COR-L47 (cell line): ENCODE measurements at regions not wholly inside any gene's neighbourhood (a gene's known extent, or its start where the extent isn't known, plus 50 kb on each side); places are given as distances from the start of the nearest gene placed in this dataset.
"Not testable (repeated sequence)": the region's sequence is repeated elsewhere in the genome, so short reads cannot be mapped to it uniquely, and the experiment has no call there.

Experiments used
- DNase-seq: peaks from one replicate; lab custom pipeline; 2025; lab: John Stamatoyannopoulos, UW

DNA sequence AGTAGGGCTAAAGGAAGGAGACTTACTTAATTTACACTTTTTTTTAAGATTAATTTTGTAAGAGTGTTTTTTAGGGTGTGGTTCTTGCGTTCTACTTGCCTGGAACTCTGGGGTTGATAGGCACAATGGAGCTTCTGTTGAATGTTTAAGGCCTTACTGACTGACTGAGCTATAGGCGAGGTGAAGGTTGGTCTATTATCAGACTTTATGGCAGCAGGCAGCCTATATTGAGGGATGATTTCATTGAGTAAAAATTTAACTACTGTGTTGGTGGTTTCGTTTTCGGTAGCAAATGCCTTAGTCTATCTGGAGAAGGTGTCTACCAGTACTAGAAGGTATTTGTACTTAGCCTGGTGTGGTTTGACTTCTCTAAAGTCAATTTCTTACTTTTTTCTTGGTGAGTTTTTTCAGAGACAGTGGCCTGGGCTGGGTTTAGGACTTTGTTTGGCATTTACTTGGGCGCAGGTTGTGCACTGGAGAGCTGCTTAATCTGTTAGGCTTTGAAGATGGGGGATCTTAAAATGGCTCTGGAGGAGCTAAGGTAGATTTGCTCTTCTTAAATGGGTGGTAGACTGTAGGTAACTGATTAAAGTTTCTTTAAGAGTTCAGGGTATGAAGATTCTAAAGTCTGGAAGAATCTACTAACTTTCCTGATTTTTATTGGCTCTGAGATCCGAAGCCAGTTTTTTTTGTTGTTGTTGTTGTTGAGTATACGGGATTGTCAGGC, 164.5 kb upstream of the CCZ1B start:
- not testable (repeated sequence) for DNase-seq

DNA sequence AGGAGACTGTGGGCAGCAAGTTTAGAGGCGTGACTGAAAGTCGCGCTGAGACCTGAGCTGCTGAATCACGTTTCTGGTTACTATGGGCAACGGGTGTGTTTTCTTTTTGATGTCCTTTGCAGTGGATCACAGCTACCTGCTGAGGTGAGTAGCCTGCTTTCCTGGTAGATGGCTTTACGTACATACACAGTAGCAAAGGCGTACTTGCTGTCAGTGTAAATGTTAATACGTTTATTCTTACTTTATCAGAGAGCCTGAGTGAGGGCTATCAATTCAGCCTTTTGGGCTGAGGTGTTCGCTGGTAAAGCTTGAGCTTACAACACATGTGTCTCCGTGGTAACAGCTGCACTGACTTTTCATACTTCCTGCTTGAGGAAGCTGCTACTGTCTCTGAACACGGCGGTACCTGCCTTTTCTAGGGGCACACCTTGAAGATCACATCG, 165.1 kb upstream of the CCZ1B start:
- peak; percentile 37 for DNase-seq

DNA sequence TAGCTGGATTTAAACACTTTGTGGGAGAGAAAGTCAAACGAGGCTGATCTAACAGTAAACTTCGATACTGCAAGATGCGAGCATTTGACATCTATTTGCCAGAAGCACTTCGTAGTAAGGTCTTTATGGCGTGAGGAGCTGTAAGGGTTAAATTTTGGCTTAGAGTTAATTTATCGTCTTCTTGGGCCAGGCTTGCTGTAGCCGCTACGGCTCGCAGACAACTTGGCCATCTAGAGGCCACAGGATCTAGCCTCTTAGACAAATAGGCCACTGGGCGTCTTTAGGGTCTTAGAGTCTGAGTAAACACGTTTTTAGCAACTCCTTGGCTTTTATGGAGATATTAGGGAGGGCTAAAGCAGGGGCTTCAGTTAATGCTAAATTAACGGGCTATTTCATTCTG, 165.6 kb upstream of the CCZ1B start:
- DNase-seq: not testable (repeated sequence)

DNA sequence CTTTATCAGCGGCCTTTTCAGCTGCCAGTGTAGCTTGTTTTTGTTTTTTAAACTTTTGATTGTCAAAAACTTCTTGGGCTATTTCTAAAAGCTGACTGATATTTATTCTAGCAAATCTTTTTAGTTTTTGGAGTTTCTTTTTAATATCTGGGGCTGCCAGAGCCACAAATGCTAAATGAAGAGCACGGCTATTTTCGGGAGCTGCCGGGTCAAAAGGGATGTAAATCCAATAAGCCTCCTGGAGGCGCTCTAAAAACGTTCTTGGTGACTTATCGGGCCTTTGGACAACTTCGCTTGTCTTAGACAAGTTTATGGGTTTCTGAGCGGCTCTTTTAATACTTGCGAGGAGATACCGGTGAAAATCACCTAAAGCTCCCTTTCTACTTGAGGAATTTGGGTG, 166.1 kb upstream of the CCZ1B start:
- DNase-seq: not testable (repeated sequence)

DNA sequence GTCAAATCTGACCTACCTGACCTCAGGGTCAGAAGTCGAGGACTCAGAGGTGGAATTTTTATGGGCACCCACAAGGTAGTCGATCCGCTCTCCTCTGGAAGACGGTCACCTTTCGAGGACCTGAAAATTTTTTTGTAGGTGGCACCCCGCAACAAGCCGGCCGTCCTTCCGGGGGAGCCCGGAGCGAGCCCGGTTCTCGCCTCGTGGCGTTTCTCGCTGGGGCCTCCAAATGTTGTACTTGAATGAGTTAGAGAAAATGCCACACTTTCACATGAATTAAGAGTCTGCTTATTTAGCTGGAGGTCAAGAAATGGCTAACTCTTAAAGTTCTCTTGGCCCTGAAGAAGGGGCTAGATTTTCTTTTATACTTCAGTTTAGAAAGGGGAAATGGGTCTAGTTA, 169.0 kb upstream of the CCZ1B start:
- DNase-seq: not testable (repeated sequence)

DNA sequence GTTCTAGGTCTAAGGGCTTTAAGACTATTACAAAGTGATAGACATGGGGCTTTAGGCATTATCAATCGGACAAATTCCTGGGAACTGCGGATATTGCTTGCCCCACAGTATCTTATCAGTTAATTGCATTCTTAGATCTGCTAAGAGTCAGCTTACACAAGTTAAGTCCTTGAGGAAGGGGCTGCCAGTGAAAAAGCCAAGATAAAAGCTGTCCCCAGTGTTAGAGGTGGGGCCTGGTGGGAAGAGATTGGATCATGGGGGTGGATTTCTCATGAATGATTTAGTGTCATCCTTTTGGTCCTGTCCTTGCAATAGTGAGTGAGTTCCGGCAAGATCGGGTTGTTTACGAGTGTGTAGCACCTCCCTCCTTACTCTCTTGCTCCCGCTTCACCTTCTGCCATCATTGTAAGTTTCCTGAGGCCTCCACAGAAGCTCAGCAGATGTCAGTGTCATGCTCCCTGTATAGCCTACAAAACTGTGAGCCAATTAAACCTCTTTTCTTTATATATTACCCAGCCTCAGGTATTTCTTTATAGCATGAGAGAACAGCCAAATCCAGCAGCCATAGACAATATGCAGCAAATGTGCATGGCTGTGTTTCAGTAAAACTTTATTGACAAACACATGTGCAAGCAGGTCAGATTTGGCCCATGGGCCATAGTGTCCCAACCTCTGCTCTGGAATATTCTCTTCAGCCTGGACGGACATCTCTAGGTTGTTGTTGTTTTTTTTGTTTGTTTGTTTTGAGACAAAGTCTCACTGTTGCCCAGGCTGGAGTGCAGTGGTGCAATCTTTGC, 169.6 kb upstream of the CCZ1B start:
- DNase-seq: not testable (repeated sequence)

DNA sequence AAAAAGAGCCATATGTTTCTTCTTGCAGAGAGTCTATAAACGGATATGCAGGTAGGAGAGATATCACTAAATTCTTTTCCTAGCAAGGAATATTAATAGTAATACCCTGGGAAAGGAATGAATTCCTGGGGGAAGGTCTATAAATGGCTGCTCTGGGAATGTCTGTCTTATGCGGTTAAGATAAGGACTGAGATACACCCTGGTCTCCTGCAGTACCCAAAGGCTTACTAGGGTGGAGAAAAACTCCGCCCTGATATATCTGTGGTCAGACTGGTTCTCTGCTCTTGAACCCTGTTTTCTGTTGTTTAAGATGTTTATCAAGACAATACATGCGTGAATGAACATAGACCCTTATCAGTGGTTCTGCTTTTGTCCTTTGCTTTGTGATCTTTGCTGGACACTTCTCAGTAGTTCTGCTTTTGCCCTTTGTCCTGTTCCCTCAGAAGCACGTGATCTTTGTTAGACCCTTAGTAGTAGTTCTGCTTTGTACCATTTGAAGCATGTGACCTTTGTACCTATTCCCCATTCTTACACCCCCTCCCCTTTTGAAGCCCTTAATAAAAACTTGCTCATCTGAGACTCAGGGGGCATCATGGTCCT, 173.1 kb upstream of the CCZ1B start:
- not testable (repeated sequence) for DNase-seq

DNA sequence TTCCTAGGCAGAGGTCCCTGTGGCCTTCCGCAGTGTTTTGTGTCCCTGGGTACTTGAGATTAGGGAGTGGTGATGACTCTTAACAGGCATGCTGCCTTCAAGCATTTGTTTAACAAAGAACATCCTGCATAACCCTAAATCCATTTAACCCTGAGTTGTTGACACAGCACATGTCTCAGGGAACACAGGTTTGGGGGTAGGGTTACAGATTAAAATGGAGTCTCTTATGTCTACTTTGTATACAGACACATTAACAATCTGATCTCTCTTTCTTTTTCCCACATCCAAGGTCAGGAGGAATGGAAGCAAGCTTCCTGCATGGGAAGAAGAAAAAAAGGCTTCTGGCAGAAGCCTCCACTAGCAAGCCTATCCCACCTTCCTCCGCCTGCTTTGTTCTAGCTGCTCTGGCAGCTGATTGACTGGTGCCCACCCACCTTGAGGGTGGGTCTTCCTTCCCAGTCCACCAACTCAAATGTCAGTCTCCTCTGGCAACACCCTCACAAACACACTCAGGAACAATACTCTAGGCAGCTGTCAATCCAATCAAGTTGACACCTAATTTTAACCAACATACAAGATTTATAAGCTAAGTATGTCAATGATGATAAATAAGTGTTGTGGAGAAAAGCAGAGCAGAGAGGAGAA, 176.5 kb upstream of the CCZ1B start:
- no peak for DNase-seq

DNA sequence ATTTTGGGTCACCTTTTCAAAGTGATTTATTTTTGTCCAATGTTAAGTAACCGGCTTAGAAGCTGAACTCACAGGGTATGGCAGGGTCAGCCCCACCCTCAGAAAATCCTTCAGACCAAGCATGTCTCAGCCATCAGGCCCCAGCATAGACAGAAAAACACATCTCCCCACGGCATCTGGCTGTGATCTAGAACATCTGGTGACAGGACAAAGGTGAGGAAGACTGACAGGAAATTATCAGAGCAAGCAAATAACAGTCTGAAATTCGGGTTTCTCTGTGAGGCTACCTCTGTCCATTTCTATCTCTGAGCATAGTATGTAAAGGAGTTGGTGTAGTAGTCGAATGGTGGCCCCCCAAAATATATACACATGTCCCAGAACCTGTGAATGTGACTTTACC, 177.0 kb upstream of the C1GALT1 start:
- no peak for DNase-seq

DNA sequence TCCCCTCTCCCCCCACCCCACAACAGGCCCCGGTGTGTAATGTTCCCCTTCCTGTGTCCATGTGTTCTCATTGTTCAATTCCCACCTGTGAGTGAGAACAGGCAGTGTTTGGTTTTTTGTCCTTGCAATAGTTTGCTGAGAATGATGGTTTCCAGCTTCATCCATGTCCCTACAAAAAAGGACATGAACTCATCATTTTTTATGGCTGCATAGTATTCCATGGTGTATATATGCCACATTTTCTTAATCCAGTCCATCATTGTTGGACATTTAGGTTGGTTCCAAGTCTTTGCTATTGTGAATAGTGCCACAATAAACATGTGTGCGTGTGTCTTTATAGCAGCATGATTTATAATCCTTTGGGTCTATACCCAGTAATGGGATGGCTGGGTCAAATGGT, 176.4 kb upstream of the C1GALT1 start:
- DNase-seq: not testable (repeated sequence)

DNA sequence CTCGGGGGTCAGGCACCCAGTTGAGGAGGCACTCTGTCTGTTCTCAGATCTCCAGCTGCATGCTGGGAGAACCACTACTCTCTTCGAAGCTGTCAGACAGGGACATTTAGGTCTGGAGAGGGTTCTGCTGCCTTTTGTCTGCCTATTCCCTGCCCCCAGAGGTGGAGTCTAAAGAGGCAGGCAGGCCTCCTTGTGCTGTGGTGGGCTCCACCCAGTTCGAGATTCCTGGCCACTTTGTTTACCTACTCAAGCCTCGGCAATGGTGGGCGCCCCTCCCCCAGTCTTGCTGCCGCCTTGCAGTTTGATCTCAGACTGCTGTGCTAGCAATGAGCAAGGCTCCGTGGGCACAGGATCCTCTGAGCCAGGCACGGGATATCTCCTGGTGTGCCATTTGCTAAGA, 171.1 kb upstream of the C1GALT1 start:
- not testable (repeated sequence) for DNase-seq

DNA sequence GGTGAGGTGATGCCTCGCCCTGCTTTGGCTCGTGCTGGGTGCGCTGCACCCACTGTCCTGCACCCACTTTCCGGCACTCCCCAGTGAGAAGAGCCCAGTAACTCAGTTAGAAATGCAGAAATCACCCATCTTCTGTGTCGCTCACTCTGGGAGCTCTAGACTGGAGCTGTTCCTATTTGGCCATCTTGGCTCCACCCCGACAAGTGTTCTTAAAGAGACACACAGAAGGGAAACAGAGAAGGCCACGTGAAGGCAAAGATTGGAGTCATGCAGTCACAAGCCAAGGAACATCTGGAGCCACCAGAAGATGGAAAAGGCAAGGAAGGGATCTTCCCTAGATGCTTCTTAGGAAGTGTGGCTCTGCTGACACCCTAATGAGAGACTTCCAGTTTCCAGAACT, 170.6 kb upstream of the C1GALT1 start:
- DNase-seq: not testable (repeated sequence)

DNA sequence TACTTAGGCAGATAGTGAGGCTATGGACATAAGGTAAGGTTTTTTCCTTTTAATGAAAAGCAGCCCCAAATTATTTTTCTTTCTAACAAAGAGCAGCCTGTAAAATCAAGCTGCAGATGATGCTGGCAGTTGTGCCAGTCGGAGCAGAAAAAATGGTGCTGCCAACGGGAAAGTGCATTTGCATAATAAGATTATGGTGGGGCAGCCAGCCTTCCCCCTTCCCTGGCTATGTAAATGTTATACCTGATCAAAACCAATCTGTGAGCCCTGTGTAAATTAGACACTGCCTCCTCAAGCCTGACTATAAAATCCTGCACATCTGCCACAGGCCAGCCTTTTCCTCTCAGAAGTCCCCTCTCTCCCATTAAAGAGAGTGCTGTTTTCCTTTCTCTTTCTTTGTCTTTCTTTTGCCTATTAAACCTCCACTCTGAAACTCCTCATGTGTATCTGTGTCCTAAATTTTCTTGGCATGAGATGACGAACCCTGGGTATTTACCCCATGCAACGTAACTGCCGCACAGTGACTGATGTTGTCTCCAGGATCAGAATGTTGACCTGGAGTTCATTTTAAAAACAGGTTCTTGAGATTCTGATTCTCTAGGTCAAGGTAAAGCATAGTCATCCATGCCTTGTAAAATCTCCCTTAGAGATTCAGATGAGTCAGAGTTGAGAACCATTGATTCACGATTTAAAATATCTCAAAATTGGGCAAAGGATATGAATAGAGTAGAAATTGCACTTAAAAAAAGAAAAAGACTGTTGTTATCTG, 167.3 kb upstream of the C1GALT1 start:
- DNase-seq: no peak

DNA sequence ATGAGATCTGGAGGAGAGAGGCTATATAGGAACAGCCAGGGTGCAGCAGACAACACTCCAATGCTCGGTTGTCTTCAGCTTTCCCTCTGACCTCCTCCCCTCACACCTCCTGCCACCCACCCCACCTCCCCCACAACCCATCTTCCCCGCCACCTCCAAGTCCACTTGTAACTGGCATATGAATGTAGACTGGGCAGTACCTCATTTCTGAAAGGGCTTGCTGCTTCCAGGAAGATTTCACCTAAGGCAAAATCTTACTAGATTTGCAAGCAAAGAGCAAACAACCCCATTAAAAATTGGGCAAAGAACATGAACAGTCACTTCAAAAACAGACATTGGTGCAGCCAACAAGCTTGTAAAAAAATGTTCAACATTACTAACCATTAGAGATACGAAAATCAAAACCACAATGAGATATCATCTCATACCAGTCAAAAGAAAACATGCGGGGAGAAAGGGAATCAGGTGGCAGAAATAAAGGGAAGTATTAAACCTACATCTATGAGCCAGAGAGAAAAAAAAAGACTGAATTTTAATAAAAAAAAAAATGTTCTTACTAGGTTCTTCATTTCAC, 164.6 kb upstream of the C1GALT1 start:
- DNase-seq: no peak

DNA sequence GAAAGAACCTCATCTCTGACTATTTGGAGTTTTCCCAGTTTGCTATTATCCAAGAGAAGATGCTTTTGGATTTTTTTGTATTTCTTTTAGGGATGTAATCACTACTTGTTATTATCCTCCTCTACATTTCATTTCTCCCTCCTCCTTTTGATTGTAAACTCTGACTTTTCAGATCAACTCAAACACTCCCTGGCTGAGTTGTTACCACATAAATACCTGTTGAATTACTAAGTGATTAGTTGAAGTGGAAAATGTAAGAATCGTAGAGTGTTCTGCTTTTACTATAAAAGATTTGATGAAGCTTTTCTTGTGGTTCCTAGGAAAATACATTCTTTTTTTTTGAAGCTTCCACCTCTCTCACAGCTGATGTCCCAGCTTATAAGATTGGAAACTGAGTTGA, 164.1 kb upstream of the C1GALT1 start:
- DNase-seq: no peak

DNA sequence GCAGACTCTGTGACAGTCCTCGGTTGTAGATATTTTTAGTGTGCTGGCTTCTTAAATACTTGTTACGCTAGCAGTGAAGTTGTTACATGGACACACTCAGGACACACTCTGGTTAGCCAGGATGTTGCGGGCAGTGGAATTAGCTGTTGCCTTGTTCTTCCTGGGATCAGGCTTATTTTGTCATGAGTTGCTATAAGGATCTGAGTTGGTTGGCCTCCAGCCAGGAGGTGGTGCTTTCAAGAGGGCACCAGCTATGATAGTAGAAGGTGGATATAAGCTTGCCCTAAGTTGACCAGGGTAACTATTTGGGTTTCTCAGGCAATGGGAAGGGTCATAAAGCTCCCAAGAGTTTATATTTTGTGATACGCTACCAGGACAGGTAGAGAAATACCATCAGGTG, 150.1 kb upstream of the C1GALT1 start:
- no peak for DNase-seq

DNA sequence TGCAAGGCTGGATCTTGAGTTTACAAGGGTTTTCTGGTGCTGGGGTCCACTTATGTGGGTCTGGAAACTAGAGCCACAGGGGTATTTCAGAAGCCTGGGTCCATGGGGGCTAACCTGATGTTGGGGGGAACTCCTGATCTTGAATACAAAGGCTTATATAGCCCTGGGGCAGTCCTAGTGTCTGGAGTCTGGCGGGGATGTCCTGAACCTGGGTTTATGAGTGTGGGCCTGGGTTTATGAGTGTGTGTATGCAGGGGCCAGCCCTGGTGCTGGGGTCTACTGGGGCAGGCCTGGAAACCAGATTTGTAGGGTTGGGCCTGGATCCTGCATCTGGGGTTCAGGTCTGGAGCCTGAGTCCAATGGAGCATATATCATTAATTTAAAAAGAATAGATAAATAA, 146.5 kb upstream of the C1GALT1 start:
- DNase-seq: no peak

DNA sequence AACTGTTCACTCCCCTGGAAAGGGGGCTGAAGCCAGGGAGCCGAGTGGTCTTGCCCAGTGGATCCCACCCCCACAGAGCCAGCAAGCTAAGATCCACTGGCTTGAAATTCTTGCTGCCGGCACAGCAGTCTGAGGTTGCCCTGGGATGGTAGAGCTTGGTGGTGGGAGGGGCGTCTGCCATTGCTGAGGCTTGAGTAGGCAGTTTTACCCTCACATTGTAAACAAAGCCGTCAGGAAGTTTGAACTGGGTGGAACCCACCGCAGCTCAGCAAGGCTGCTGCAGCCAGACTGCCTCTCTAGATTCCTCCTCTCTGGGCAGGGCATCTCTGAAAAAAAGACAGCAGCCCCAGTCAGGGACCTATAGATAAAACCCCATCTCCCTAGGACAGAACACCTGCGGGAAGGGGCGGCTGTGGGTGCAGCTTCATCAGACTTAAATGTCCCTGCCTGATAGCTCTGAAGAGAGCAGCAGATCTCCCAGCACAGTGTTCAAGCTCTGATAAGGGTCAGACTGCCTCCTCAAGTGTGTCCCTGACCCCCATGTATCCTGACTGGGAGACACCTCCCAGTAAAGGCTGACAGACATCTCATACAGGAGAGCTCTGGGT, 140.0 kb upstream of the C1GALT1 start:
- not testable (repeated sequence) for DNase-seq

DNA sequence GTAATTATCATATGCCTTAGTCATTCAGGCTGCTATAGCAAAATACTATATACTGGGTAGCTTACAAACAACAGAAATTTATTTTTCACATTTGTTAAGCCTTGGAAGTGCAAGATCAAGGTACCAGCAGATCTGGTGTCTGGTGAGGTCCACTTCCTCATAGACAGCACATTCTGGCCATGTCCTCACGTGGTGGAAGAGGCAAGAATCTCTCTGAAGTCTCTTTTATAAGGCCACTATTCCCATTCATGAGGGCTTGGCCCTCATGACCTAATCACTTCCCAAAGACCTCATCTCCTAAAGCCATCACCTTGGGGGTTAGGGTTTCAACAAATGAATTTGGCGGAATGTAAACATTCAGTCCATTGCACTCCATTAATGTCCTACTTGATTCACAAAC, 137.5 kb upstream of the C1GALT1 start:
- no peak for DNase-seq

DNA sequence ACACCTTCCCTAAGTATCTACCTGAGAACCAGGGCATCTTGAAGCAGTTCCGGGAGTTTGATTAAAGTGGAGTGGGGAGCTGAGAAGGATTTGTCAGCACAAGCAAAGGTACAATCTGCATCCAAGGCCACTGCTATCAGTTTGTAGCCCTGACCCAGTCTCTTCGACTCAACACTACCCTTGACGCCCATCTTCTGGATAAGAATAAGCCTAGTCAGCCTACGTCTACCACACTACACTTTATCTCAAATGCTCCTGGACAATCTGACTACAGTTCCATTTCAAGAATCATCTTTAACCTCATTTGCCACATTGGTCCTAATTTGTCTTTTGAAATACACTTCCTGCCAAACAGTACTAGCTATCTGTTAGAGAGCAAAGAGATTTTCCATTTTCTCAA, 134.1 kb upstream of the C1GALT1 start:
- no peak for DNase-seq
